Activated CD8-positive, alpha-beta T cell treated with anti-CD3 and anti-CD28 coated beads for 36 hours (primary cell): ENCODE measurements at regions not wholly inside any gene's neighbourhood (a gene's known extent, or its start where the extent isn't known, plus 50 kb on each side); places are given as distances from the start of the nearest gene placed in this dataset.

Experiments
- ATAC-seq: fragments of 200-7000 bp; cut with Tn5 transposase; one replicate; pipeline ENCODE4 v1.10.0; 2021; ENCODE audit warnings: mild to moderate bottlenecking, moderate library complexity
- CTCF ChIA-PET: fragments of 350-600 bp; sonication (Branson Sonifier 250); formaldehyde crosslinking; loops from one replicate; lab custom pipeline; 2021; ENCODE audit warnings: antibody characterized with exemption; lab: Charles Lee
- POLR2A ChIA-PET: fragments of 350-600 bp; sonication (Branson Sonifier 250); formaldehyde crosslinking; loops from one replicate; lab custom pipeline; 2021; ENCODE audit warnings: antibody characterized with exemption; lab: Charles Lee
- DNase-seq: peaks from one replicate; pipeline ENCODE4 v3.0.0-alpha.2; 2020
- H3K27ac Mint-ChIP-seq: one replicate; pipeline ENCODE4 v1.8.0; 2021; ENCODE audit warnings: mild to moderate bottlenecking, mixed read lengths
- H3K27me3 Mint-ChIP-seq: one replicate; pipeline ENCODE4 v1.8.0; 2021; ENCODE audit warnings: mixed read lengths
- H3K36me3 Mint-ChIP-seq: one replicate; pipeline ENCODE4 v1.8.0; 2021; ENCODE audit warnings: low read depth, mixed read lengths
- H3K4me1 Mint-ChIP-seq: one replicate; pipeline ENCODE4 v1.8.0; 2021; ENCODE audit warnings: low read depth, mixed read lengths
- H3K4me3 Mint-ChIP-seq: one replicate; pipeline ENCODE4 v1.8.0; 2021; ENCODE audit warnings: mild to moderate bottlenecking, moderate library complexity, mixed read lengths
- H3K9me3 Mint-ChIP-seq: one replicate; pipeline ENCODE4 v1.8.0; 2021; ENCODE audit warnings: mixed read lengths
- CTCF ChIP-seq: fragments of 200-600 bp; IDR thresholded peaks from one replicate; pipeline ENCODE4 v1.8.0; 2022; ENCODE audit warnings: antibody characterized with exemption, mild to moderate bottlenecking
- intact Hi-C: fragments of 100-400 bp; cut with micrococcal nuclease; formaldehyde crosslinking; loops from one replicate; pipeline ENCODE4 v1.10.0; 2022

- no peaks in the 10 kb centered on the region for H3K9me3 Mint-ChIP-seq
- H3K4me1 Mint-ChIP-seq, result no peaks in the 10 kb centered on the region
- ChIA-PET POLR2A (no interaction called here), CTCF (no interaction called here)
- H3K36me3 Mint-ChIP-seq, result no peaks in the 10 kb centered on the region
- no peak overlapping the region for H3K4me3 Mint-ChIP-seq
- DNase-seq (no peak), ATAC-seq (no peak)
- intact Hi-C loops, result no loop called here
- no peaks in the 10 kb centered on the region for H3K27me3 Mint-ChIP-seq
- H3K27ac Mint-ChIP-seq, result no peak overlapping the region
- no peak for TF ChIP-seq CTCF
Measured at GRCh38 chr11:92888696-92889095, 80.8 kb upstream of the MTNR1B start.

- Mint-ChIP-seq H3K36me3 (no peaks in the 10 kb centered on the region), H3K4me3 (no peak overlapping the region), H3K27me3 (no peaks in the 10 kb centered on the region), H3K4me1 (no peaks in the 10 kb centered on the region), H3K27ac (no peak overlapping the region), H3K9me3 (no peaks in the 10 kb centered on the region)
- CTCF ChIA-PET, result no interaction called here
- intact Hi-C loops, result no loop called here
- no peak for TF ChIP-seq CTCF
- POLR2A ChIA-PET, result no interaction called here
- ATAC-seq (no peak), DNase-seq (no peak)
Measured at GRCh38 chr11:92890846-92891245, 78.6 kb upstream of the MTNR1B start.

GRCh38 chr11:92892802-92893684 lies 76.4 kb upstream of the MTNR1B start:
- DNase-seq (no peak), ATAC-seq (no peak)
- Mint-ChIP-seq H3K27me3 (no peaks in the 10 kb centered on the region), H3K9me3 (no peaks in the 10 kb centered on the region), H3K4me1 (no peaks in the 10 kb centered on the region), H3K4me3 (no peak overlapping the region), H3K36me3 (no peaks in the 10 kb centered on the region), H3K27ac (no peak overlapping the region)
- ChIA-PET CTCF (no interaction called here), POLR2A (no interaction called here)
- intact Hi-C loops, result no loop called here
- TF ChIP-seq CTCF, result no peak

DNA sequence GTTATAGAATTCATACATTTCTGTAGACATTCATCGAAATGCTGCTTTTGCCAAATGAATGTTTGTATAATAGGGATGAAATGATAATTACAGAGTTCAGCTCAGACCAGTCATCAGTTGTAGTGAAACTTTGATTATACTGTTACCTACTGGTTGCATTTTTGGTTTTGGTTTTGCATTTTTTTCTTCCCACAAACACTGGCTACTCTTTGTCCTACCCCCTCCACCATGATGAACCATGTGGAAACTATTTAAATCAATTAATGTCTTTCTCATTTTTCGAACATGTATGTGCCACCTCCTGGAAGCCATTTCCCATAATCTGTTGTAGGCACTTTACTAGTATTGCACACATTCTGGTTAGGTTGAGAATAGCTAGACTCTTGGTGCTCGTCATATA lies 75.3 kb upstream of the MTNR1B start:
- no peak overlapping the region for H3K4me3 Mint-ChIP-seq
- H3K4me1 Mint-ChIP-seq, result no peaks in the 10 kb centered on the region
- H3K27ac Mint-ChIP-seq, result no peak overlapping the region
- no peaks in the 10 kb centered on the region for H3K36me3 Mint-ChIP-seq
- no peak for TF ChIP-seq CTCF
- ATAC-seq (no peak), DNase-seq (no peak)
- no peaks in the 10 kb centered on the region for H3K27me3 Mint-ChIP-seq
- CTCF ChIA-PET, result no interaction called here
- no peaks in the 10 kb centered on the region for H3K9me3 Mint-ChIP-seq
- POLR2A ChIA-PET, result no interaction called here
- intact Hi-C loops, result no loop called here

GRCh38 chr11:92897487-92897886 lies 72.0 kb upstream of the MTNR1B start:
- intact Hi-C loops, result no loop called here
- H3K9me3 Mint-ChIP-seq, result no peaks in the 10 kb centered on the region
- no peaks in the 10 kb centered on the region for H3K4me1 Mint-ChIP-seq
- ATAC-seq, result no peak
- no peak for TF ChIP-seq CTCF
- no peaks in the 10 kb centered on the region for H3K27me3 Mint-ChIP-seq
- H3K4me3 Mint-ChIP-seq, result no peak overlapping the region
- DNase-seq, result no peak
- H3K36me3 Mint-ChIP-seq, result no peaks in the 10 kb centered on the region
- no peak overlapping the region for H3K27ac Mint-ChIP-seq
- ChIA-PET CTCF (no interaction called here), POLR2A (no interaction called here)
